ENCODE measurements at regions not wholly inside any gene's neighbourhood (a gene's known extent, or its start where the extent isn't known, plus 50 kb on each side); places are given as distances from the start of the nearest gene placed in this dataset.

- Histone ChIP-seq H2BK5ac (ENCODE audit: insufficient read length, low read length) (no peak overlapping the region), H3K23ac (ENCODE audit: insufficient read length, low read depth, low read length) (no peak overlapping the region), H3T11ph (ENCODE audit: low read length) (no peak overlapping the region), H3K79me2 (ENCODE audit: insufficient read depth, low read length) (no peaks in the 10 kb centered on the region), H3K27ac (ENCODE audit: insufficient read length, low read depth, low read length) (no peak overlapping the region), H3K14ac (ENCODE audit: insufficient read depth, low read length) (no peak overlapping the region), H2BK12ac (ENCODE audit: insufficient read length, low read depth, low read length) (no peak overlapping the region), H4K91ac (ENCODE audit: insufficient read length, low read depth, low read length) (no peak overlapping the region), H3K4me2 (ENCODE audit: insufficient read depth, insufficient read length, low read length) (no peak overlapping the region), H3K4me1 (ENCODE audit: insufficient read depth, low read length) (peaks cover 5% of the 10 kb centered on the region; the same call in 1 of the 2 replicates), H3K4ac (ENCODE audit: low read depth, low read length) (no peak overlapping the region), H3K79me1 (ENCODE audit: insufficient read depth, low read depth, low read length, poor library complexity, severe bottlenecking) (no peaks in the 10 kb centered on the region), H2BK15ac (ENCODE audit: low read depth, low read length) (no peak overlapping the region), H3K23me2 (ENCODE audit: insufficient read length, low read depth, low read length, poor library complexity, severe bottlenecking) (no peaks in the 10 kb centered on the region), H2BK120ac (ENCODE audit: low read depth, low read length, poor library complexity, severe bottlenecking) (no peak overlapping the region), H3K9ac (ENCODE audit: extremely low read depth, insufficient read length, low read length) (no peak overlapping the region), H3K56ac (ENCODE audit: insufficient read length, low read depth, low read length) (no peak overlapping the region), H4K5ac (ENCODE audit: insufficient read length, low read depth, low read length) (no peak overlapping the region), H2BK20ac (ENCODE audit: low read depth, low read length, poor library complexity, severe bottlenecking) (no peak overlapping the region), H2AK5ac (ENCODE audit: insufficient read length, low read length) (no peak overlapping the region), H3K27me3 (ENCODE audit: insufficient read depth, low read length) (no peaks in the 10 kb centered on the region), H2AFZ (ENCODE audit: low read length) (no peak overlapping the region), H4K20me1 (ENCODE audit: control insufficient read depth, insufficient read depth, insufficient read length) (no peaks in the 10 kb centered on the region), H4K8ac (replicated peaks; ENCODE audit: insufficient read length, low read depth, low read length) (no peak overlapping the region), H3K18ac (ENCODE audit: insufficient read length, low read depth, low read length) (no peak overlapping the region), H3K9me3 (ENCODE audit: control insufficient read depth, low read depth, low read length) (no peaks in the 10 kb centered on the region)
- peaks cover 9 to 15% of the 10 kb centered on the region in 2 experiments for H3K4me1 Mint-ChIP-seq
- peaks cover 26 to 31% of the 10 kb centered on the region in 2 experiments for H3K9me3 Mint-ChIP-seq
- TF ChIP-seq CTCF (conservative IDR thresholded peaks at IDR 0.05) = no peak
- no peaks in the 10 kb centered on the region for H3K27me3 Mint-ChIP-seq (ENCODE audit: low read depth)
- H3K36me3 Mint-ChIP-seq (ENCODE audit: insufficient read depth in 1 of 3, low read depth in 3 of 3) = peaks cover 10 to 27% (median 14%) of the 10 kb centered on the region in 3 experiments
- no peak overlapping the region for H3K27ac Mint-ChIP-seq
- DNase-seq = no peak
- no peak overlapping the region for H3K4me3 Mint-ChIP-seq
Measured at GRCh38 chr3:13722178-13722577, 157.7 kb downstream of the WNT7A start.

Measured in H9 (cell line).